ENCODE measurements at regions not wholly inside any gene's neighbourhood (a gene's known extent, or its start where the extent isn't known, plus 50 kb on each side); places are given as distances from the start of the nearest gene placed in this dataset.

GRCh38 chr9:1490341-1491232, 440.4 kb downstream of the DMRT2 start:
- no peaks in the 10 kb centered on the region for H3K9me3 ChIP-seq (ENCODE audit: control insufficient read depth, low read length)
- H3K79me2 ChIP-seq, result no peaks in the 10 kb centered on the region
- no peak overlapping the region for H3K4me3 ChIP-seq (ENCODE audit: low read depth, low read length)
- no peak overlapping the region for H3K27ac ChIP-seq
- no peak overlapping the region for H2AFZ ChIP-seq
- H3K4me2 ChIP-seq (ENCODE audit: low read length), result no peak overlapping the region
- no peak overlapping the region for H3K9ac ChIP-seq
- no peaks in the 10 kb centered on the region for H3K36me3 ChIP-seq (ENCODE audit: control insufficient read depth, insufficient read depth, low read length)
- TF ChIP-seq CTCF (IDR thresholded peaks at IDR 0.05), result no peak
- H3K27me3 ChIP-seq (ENCODE audit: control insufficient read depth, insufficient read depth, low read length), result no peaks in the 10 kb centered on the region
- H3K4me1 ChIP-seq, result peaks cover 3% of the 10 kb centered on the region

DNA sequence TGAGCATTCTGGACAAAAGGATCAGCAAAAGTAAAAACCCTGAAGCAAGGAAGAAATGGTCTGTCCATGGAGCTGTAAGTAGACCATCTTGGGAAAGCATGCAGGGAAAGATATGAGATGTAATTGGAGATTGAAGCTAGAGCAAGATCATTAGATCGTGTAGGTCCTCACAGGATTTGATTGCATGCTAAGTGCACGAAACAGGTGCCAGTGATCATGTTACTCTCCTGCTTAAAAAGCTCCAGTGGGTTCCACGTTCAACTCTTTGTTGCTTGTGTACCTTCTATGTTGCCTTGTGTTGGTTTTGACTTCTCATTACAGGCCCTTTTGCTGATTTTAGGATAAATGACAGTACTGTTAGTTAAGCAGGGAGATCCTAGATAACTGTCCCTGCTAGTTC, 442.0 kb downstream of the DMRT2 start:
- Histone ChIP-seq H3K27me3 (ENCODE audit: control insufficient read depth, insufficient read depth, low read length) (no peaks in the 10 kb centered on the region), H3K4me1 (peaks cover 5% of the 10 kb centered on the region), H3K9ac (no peak overlapping the region), H3K4me2 (ENCODE audit: low read length) (no peak overlapping the region), H3K36me3 (ENCODE audit: control insufficient read depth, insufficient read depth, low read length) (no peaks in the 10 kb centered on the region), H2AFZ (peak overlapping the region; percentile 17), H3K4me3 (ENCODE audit: low read depth, low read length) (no peak overlapping the region), H3K79me2 (no peaks in the 10 kb centered on the region), H3K9me3 (ENCODE audit: control insufficient read depth, low read length) (no peaks in the 10 kb centered on the region), H3K27ac (no peak overlapping the region)
- no peak for TF ChIP-seq CTCF (IDR thresholded peaks at IDR 0.05)

DNA sequence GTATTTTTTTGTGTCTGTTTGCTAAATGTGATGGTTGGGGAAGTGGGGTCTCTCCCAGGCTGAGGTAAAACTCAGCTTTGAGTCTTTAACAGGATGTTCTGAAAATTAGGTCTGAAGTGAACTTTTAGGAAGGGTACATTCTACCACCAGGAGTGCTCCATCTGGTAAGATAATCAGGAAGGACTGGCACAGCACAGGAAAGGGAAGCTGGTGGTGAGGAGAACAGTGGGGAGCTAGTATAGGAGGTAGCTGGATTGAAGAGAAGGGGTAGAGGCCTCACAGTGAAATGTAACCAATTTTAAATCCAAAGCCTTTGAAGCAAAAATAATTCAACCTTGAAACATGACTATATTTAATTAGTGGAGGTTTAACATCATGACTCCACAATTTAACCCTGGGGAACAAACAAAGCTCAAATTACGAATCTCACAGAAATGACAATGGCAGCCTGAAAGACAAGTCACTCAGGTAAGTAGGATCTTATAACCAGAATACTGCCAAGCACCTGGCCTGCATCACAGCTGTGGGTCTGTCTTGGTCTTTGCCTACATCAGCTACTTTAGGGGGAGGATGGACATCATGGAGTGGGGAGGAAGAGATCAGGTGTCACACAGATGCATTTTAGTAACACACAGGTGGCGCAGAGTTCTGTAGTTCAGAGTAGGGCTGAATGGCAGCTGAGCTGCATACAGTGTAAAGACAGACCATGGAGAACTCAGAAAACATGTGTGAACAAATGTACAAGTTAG, 445.3 kb downstream of the DMRT2 start:
- no peak overlapping the region for H3K27ac ChIP-seq
- no peak for TF ChIP-seq CTCF (IDR thresholded peaks at IDR 0.05)
- no peak overlapping the region for H3K4me2 ChIP-seq (ENCODE audit: low read length)
- no peak overlapping the region for H3K9ac ChIP-seq
- peaks cover 3% of the 10 kb centered on the region for H3K4me1 ChIP-seq
- H3K27me3 ChIP-seq (ENCODE audit: control insufficient read depth, insufficient read depth, low read length), result no peaks in the 10 kb centered on the region
- H3K4me3 ChIP-seq (ENCODE audit: low read depth, low read length), result no peak overlapping the region
- no peaks in the 10 kb centered on the region for H3K79me2 ChIP-seq
- H2AFZ ChIP-seq, result peak overlapping the region; percentile 28
- H3K9me3 ChIP-seq (ENCODE audit: control insufficient read depth, low read length), result no peaks in the 10 kb centered on the region
- H3K36me3 ChIP-seq (ENCODE audit: control insufficient read depth, insufficient read depth, low read length), result no peaks in the 10 kb centered on the region

GRCh38 chr9:1505489-1505888, 455.3 kb downstream of the DMRT2 start:
- TF ChIP-seq CTCF (IDR thresholded peaks at IDR 0.05), result no peak
- no peak overlapping the region for H3K4me3 ChIP-seq (ENCODE audit: low read depth, low read length)
- H3K9ac ChIP-seq, result no peak overlapping the region
- H3K4me2 ChIP-seq (ENCODE audit: low read length), result no peak overlapping the region
- no peak overlapping the region for H3K27ac ChIP-seq
- no peaks in the 10 kb centered on the region for H3K79me2 ChIP-seq
- no peaks in the 10 kb centered on the region for H3K4me1 ChIP-seq
- peaks cover 3% of the 10 kb centered on the region for H3K27me3 ChIP-seq (ENCODE audit: control insufficient read depth, insufficient read depth, low read length)
- H3K9me3 ChIP-seq (ENCODE audit: control insufficient read depth, low read length), result no peaks in the 10 kb centered on the region
- H2AFZ ChIP-seq, result no peak overlapping the region
- H3K36me3 ChIP-seq (ENCODE audit: control insufficient read depth, insufficient read depth, low read length), result no peaks in the 10 kb centered on the region

Data from parathyroid adenoma (tissue), 2 donors.